IMR-90 (cell line): ENCODE measurements at regions not wholly inside any gene's neighbourhood (a gene's known extent, or its start where the extent isn't known, plus 50 kb on each side); places are given as distances from the start of the nearest gene placed in this dataset.

Experiments used
- ATAC-seq: fragments of 200-7000 bp; cut with Tn5 transposase; 2 replicates; pipeline ENCODE4 v1.9.1; 2020; ENCODE audit warnings: low read depth, mild to moderate bottlenecking, moderate library complexity
- BruUV-seq: library from RNA; stranded (reverse); fragments of 400-500 nt; replicated peaks from 2 replicates; lab custom pipeline; 2021; lab: Mats Ljungman, UMichigan
- CTCF ChIA-PET: fragments of 300-600 bp; formaldehyde crosslinking; extraction: SDS; loops from one replicate; lab custom pipeline; 2021; ENCODE audit warnings: antibody characterized with exemption; lab: Yijun Ruan, JAX
- POLR2A ChIA-PET: fragments of 300-600 bp; sonication (Branson Sonifier 250); formaldehyde crosslinking; loops from one replicate; lab custom pipeline; 2022; ENCODE audit warnings: antibody characterized with exemption; ENCODE audit not compliant: unreplicated experiment; lab: Charles Lee
- DNase-seq: peaks from one replicate; pipeline ENCODE4 v3.0.0; 2013
- H2AFZ ChIP-seq: replicated peaks from 2 replicates; pipeline ENCODE3; 2013; ENCODE audit warnings: low read length, mild to moderate bottlenecking; ENCODE audit not compliant: poor library complexity
- H2AK5ac ChIP-seq: 2 replicates; pipeline ENCODE4 v1.6.1; 2013; ENCODE audit warnings: low read depth, low read length, inconsistent platforms
- H2AK9ac ChIP-seq: replicated peaks from 2 replicates; pipeline ENCODE3; 2013; ENCODE audit warnings: mild to moderate bottlenecking, low read depth, low read length, moderate library complexity; ENCODE audit not compliant: poor library complexity
- H2BK120ac ChIP-seq: 2 replicates; pipeline ENCODE4 v1.6.1; 2013; ENCODE audit warnings: low read depth, low read length, inconsistent platforms
- H2BK15ac ChIP-seq: 3 replicates; pipeline ENCODE4 v1.6.1; 2013; ENCODE audit warnings: low read depth, low read length, inconsistent platforms
- H2BK20ac ChIP-seq: 2 replicates; pipeline ENCODE4 v1.6.1; 2013; ENCODE audit warnings: low read depth, mild to moderate bottlenecking, inconsistent platforms, low read length, moderate library complexity
- H2BK5ac ChIP-seq: 2 replicates; pipeline ENCODE4 v1.6.1; 2013; ENCODE audit warnings: mild to moderate bottlenecking, low read depth, low read length, inconsistent platforms; ENCODE audit not compliant: poor library complexity, severe bottlenecking
- H3K14ac ChIP-seq: replicated peaks from 2 replicates; pipeline ENCODE4 v1.6.1; 2013; ENCODE audit warnings: low read depth, low read length, inconsistent platforms
- H3K18ac ChIP-seq: 2 replicates; pipeline ENCODE4 v1.6.1; 2013; ENCODE audit warnings: low read depth, low read length, control low read depth
- H3K23ac ChIP-seq: 2 replicates; pipeline ENCODE4 v1.6.1; 2013; ENCODE audit warnings: low read depth, low read length, inconsistent platforms
- H3K27ac ChIP-seq: 2 replicates; pipeline ENCODE4 v1.5.1; 2013; ENCODE audit warnings: mild to moderate bottlenecking, control low read depth, low read length; ENCODE audit not compliant: insufficient read depth
- H3K27me3 ChIP-seq: 2 replicates; pipeline ENCODE4 v1.6.1; 2013; ENCODE audit warnings: low read length; ENCODE audit not compliant: control insufficient read depth, insufficient read depth
- H3K36me3 ChIP-seq: 2 replicates; pipeline ENCODE4 v1.6.1; 2013; ENCODE audit warnings: low read length, mixed read lengths; ENCODE audit not compliant: control insufficient read depth, insufficient read depth
- H3K4ac ChIP-seq: 2 replicates; pipeline ENCODE4 v1.6.1; 2013; ENCODE audit warnings: low read depth, low read length, inconsistent platforms
- H3K4me1 ChIP-seq: 2 replicates; pipeline ENCODE4 v1.6.1; 2013; ENCODE audit warnings: low read length, mixed read lengths; ENCODE audit not compliant: control insufficient read depth, insufficient read depth
- H3K4me2 ChIP-seq: 2 replicates; pipeline ENCODE4 v1.6.1; 2013; ENCODE audit warnings: low read depth, mild to moderate bottlenecking, control low read depth, low read length, moderate library complexity
- H3K4me3 ChIP-seq: 2 replicates; pipeline ENCODE4 v1.5.1; 2013; ENCODE audit warnings: low read depth, mild to moderate bottlenecking, control low read depth, low read length, moderate library complexity; ENCODE audit not compliant: insufficient read depth
- H3K56ac ChIP-seq: 2 replicates; pipeline ENCODE4 v1.6.1; 2013; ENCODE audit warnings: low read length, inconsistent platforms; ENCODE audit not compliant: insufficient read depth; ENCODE audit errors: extremely low read depth
- H3K79me1 ChIP-seq, 2 experiments: 2 replicates each; pipeline ENCODE4 v1.6.1; 2013; ENCODE audit warnings: low read length in 2 of 2, inconsistent platforms in 1 of 2, low read depth in 1 of 2
- H3K9ac ChIP-seq: 2 replicates; pipeline ENCODE4 v1.6.1; 2013; ENCODE audit warnings: low read depth, low read length, control low read depth
- H3K9me1 ChIP-seq: 2 replicates; pipeline ENCODE4 v1.6.1; 2013; ENCODE audit warnings: low read length, inconsistent platforms; ENCODE audit not compliant: insufficient read depth
- H3K9me3 ChIP-seq: 2 replicates; pipeline ENCODE4 v1.6.1; 2013; ENCODE audit warnings: low read length; ENCODE audit not compliant: control insufficient read depth, insufficient read depth
- H4K20me1 ChIP-seq: 2 replicates; pipeline ENCODE4 v1.6.1; 2013; ENCODE audit warnings: low read length, inconsistent platforms; ENCODE audit not compliant: insufficient read depth
- H4K5ac ChIP-seq: 2 replicates; pipeline ENCODE4 v1.6.1; 2013; ENCODE audit warnings: mild to moderate bottlenecking, low read depth, low read length, control low read depth
- H4K8ac ChIP-seq, 2 experiments: 2 replicates each; pipeline ENCODE4 v1.6.1; 2013; ENCODE audit warnings: low read depth in 2 of 2, low read length in 2 of 2, control low read depth in 1 of 2, inconsistent platforms in 1 of 2
- H4K91ac ChIP-seq: 2 replicates; pipeline ENCODE4 v1.6.1; 2013; ENCODE audit warnings: low read depth, low read length, inconsistent platforms; ENCODE audit not compliant: insufficient read depth
- CEBPB ChIP-seq: IDR thresholded peaks from 2 replicates; pipeline ENCODE4 v1.6.1; 2012; ENCODE audit warnings: low read depth, low read length, improper control_type of control experiment
- CHD1 ChIP-seq: IDR thresholded peaks from 2 replicates; pipeline ENCODE4 v1.6.1; 2012; ENCODE audit warnings: low read depth, low read length, improper control_type of control experiment
- FOS ChIP-seq: fragments of 150-350 bp; IDR thresholded peaks from 2 replicates; pipeline ENCODE4 v1.6.1; 2016; ENCODE audit warnings: low read depth, low read length
- MAFK ChIP-seq: IDR thresholded peaks from 2 replicates; pipeline ENCODE4 v1.6.1; 2012; ENCODE audit warnings: low read depth, low read length, improper control_type of control experiment
- MAZ ChIP-seq: IDR thresholded peaks from 2 replicates; pipeline ENCODE4 v1.6.1; 2012; ENCODE audit warnings: low read depth, mild to moderate bottlenecking, low read length, improper control_type of control experiment, moderate library complexity, borderline replicate concordance
- NFE2L2 ChIP-seq: fragments of 150-350 bp; IDR thresholded peaks from 2 replicates; pipeline ENCODE4 v1.6.1; 2016; ENCODE audit warnings: low read depth, mild to moderate bottlenecking, low read length
- POLR2A ChIP-seq: IDR thresholded peaks from 2 replicates; pipeline ENCODE4 v1.6.1; 2012; ENCODE audit warnings: mild to moderate bottlenecking, low read depth, low read length
- RAD21 ChIP-seq: IDR thresholded peaks from 2 replicates; pipeline ENCODE4 v1.6.1; 2012; ENCODE audit warnings: low read length, improper control_type of control experiment
- RCOR1 ChIP-seq: IDR thresholded peaks from 2 replicates; pipeline ENCODE4 v1.6.1; 2012; ENCODE audit warnings: mild to moderate bottlenecking, low read length, improper control_type of control experiment; ENCODE audit not compliant: insufficient replicate concordance
- RFX5 ChIP-seq: IDR thresholded peaks from 2 replicates; pipeline ENCODE4 v1.8.0; 2012; ENCODE audit warnings: low read depth, mild to moderate bottlenecking, low read length, moderate library complexity
- SMC3 ChIP-seq: fragments of 150-350 bp; IDR thresholded peaks from 2 replicates; pipeline ENCODE4 v1.6.1; 2016; ENCODE audit warnings: low read depth, mild to moderate bottlenecking, antibody characterized with exemption, low read length, moderate library complexity
- dilution Hi-C: fragments of 300-500 bp; cut with HindIII; formaldehyde crosslinking; loops from one replicate; pipeline ENCODE4 v1.14.3; 2018; ENCODE audit warnings: low sequenced_read_pairs; ENCODE audit not compliant: unreplicated experiment
- in situ Hi-C: fragments of 300-500 bp; cut with MboI; formaldehyde crosslinking; loops from 3 replicates; pipeline ENCODE4 v1.14.3; 2019; ENCODE audit warnings: low sequenced_read_pairs, inconsistent platforms, mixed read lengths
- intact Hi-C: fragments of 100-400 bp; cut with micrococcal nuclease; formaldehyde crosslinking; loops from 2 replicates; pipeline ENCODE4 v1.10.0; 2022
- TF ChIP-seq, protein P1 (sequence below): fragments of 150-350 bp; IDR thresholded peaks from 2 replicates; pipeline ENCODE4 v1.6.1; 2017; ENCODE audit warnings: mild to moderate bottlenecking, antibody characterized with exemption, low read length, low read depth
- TF ChIP-seq, protein P2 (sequence below): conservative IDR thresholded peaks from 2 replicates; pipeline ENCODE4 v1.5.1; 2012; ENCODE audit warnings: mild to moderate bottlenecking, low read depth, low read length, improper control_type of control experiment

DNA sequence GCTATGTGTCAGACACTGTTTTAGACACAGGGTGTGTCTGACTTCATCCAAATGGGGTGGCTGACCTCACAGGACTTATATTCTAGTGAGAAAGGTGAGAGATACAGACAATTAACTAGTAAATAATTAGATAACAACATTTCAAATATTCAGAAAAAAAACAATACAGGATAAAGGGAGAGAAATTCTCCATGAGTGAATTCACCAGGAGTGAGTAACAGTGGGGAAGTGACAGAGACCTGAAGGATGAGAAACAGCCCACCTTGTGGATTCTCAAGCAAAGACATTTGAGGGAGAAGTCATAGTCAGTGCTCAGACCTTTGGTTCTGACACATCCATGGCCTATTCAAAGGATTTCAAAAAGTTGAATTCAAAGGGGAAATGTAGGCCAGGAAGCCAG lies 627.9 kb downstream of the IQCM start:
- H3K36me3 ChIP-seq, result no peaks in the 10 kb centered on the region
- ATAC-seq, result no peak
- no peak overlapping the region for H2BK120ac ChIP-seq
- no peaks in the 10 kb centered on the region for H3K4me1 ChIP-seq
- no peaks in the 10 kb centered on the region for H3K9me3 ChIP-seq
- no peak overlapping the region for H2AFZ ChIP-seq
- no peaks in the 10 kb centered on the region for H3K79me1 ChIP-seq
- H3K14ac ChIP-seq, result no peak overlapping the region
- no peaks in the 10 kb centered on the region for H4K20me1 ChIP-seq
- no peak overlapping the region for H3K4me2 ChIP-seq
- no peak overlapping the region for H2BK20ac ChIP-seq
- dilution Hi-C loops (no loop called here), in situ Hi-C loops (no loop called here), intact Hi-C loops (no loop called here)
- no peak overlapping the region for H3K27ac ChIP-seq
- no peak overlapping the region for H2BK5ac ChIP-seq
- H3K9me1 ChIP-seq, result no peaks in the 10 kb centered on the region
- H3K4me3 ChIP-seq, result no peak overlapping the region
- POLR2A ChIA-PET, result no interaction called here
- CTCF ChIA-PET, result no interaction called here
- no peak overlapping the region for H3K23ac ChIP-seq
- H4K5ac ChIP-seq, result no peak overlapping the region
- TF ChIP-seq POLR2A, result no peak
- no peak for TF ChIP-seq SMC3
- TF ChIP-seq, protein P1, sequence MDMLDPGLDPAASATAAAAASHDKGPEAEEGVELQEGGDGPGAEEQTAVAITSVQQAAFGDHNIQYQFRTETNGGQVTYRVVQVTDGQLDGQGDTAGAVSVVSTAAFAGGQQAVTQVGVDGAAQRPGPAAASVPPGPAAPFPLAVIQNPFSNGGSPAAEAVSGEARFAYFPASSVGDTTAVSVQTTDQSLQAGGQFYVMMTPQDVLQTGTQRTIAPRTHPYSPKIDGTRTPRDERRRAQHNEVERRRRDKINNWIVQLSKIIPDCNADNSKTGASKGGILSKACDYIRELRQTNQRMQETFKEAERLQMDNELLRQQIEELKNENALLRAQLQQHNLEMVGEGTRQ, result no peak
- no peak for TF ChIP-seq MAFK
- TF ChIP-seq MAZ, result no peak
- no peak for TF ChIP-seq NFE2L2
- no peak for TF ChIP-seq FOS
- no peak for TF ChIP-seq RCOR1
- no peak for TF ChIP-seq CEBPB
- TF ChIP-seq, protein P2, sequence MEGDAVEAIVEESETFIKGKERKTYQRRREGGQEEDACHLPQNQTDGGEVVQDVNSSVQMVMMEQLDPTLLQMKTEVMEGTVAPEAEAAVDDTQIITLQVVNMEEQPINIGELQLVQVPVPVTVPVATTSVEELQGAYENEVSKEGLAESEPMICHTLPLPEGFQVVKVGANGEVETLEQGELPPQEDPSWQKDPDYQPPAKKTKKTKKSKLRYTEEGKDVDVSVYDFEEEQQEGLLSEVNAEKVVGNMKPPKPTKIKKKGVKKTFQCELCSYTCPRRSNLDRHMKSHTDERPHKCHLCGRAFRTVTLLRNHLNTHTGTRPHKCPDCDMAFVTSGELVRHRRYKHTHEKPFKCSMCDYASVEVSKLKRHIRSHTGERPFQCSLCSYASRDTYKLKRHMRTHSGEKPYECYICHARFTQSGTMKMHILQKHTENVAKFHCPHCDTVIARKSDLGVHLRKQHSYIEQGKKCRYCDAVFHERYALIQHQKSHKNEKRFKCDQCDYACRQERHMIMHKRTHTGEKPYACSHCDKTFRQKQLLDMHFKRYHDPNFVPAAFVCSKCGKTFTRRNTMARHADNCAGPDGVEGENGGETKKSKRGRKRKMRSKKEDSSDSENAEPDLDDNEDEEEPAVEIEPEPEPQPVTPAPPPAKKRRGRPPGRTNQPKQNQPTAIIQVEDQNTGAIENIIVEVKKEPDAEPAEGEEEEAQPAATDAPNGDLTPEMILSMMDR, result no peak
- TF ChIP-seq RAD21, result no peak
- TF ChIP-seq CHD1, result no peak
- TF ChIP-seq RFX5, result no peak
- H3K56ac ChIP-seq, result no peak overlapping the region
- H2BK15ac ChIP-seq, result no peak overlapping the region
- H2AK5ac ChIP-seq, result no peak overlapping the region
- no peaks in the 10 kb centered on the region for H3K27me3 ChIP-seq
- no peak overlapping the region for H3K4ac ChIP-seq
- no peak overlapping the region for H4K91ac ChIP-seq
- no peak overlapping the region for H2AK9ac ChIP-seq
- no TSS peak for BruUV-seq
- DNase-seq, result no peak
- no peak overlapping the region for H3K18ac ChIP-seq
- H3K9ac ChIP-seq, result no peak overlapping the region
- H4K8ac ChIP-seq, result 0 out of 4 replicates have a peak overlapping the region, but pooled peaks of 1 of the 2 experiments have one; percentile 10
